ENCODE measurements at regions not wholly inside any gene's neighbourhood (a gene's known extent, or its start where the extent isn't known, plus 50 kb on each side); places are given as distances from the start of the nearest gene placed in this dataset.

- in situ Hi-C loops (cut with HindIII; ENCODE audit: low pct_unique_long_range_greater_than_20kb, low sequenced_read_pairs): no loop called here
- DNase-seq (ENCODE audit: low read depth in 1 of 2, low spot score in 1 of 2): peak in 1 of 2 experiments; percentile 53
- TF ChIP-seq JUND (IDR thresholded peaks at IDR 0.05; ENCODE audit: low read depth): no peak
These were observed 143.3 kb downstream of the GADD45G start for GRCh38 chr9:89748021-89748670.

GRCh38 chr9:89748831-89749499 lies 144.2 kb downstream of the GADD45G start:
- in situ Hi-C loops (cut with HindIII; ENCODE audit: low pct_unique_long_range_greater_than_20kb, low sequenced_read_pairs): no loop called here
- no peak for TF ChIP-seq JUND (IDR thresholded peaks at IDR 0.05; ENCODE audit: low read depth)
- DNase-seq (ENCODE audit: low read depth in 1 of 2, low spot score in 1 of 2): no peak

- in situ Hi-C loops (cut with HindIII; ENCODE audit: low pct_unique_long_range_greater_than_20kb, low sequenced_read_pairs): no loop called here
- TF ChIP-seq JUND (IDR thresholded peaks at IDR 0.05; ENCODE audit: low read depth): no peak
- peak in 1 of 2 experiments; percentile 75 for DNase-seq (ENCODE audit: low read depth in 1 of 2, low spot score in 1 of 2)
These were observed 144.8 kb downstream of the GADD45G start for GRCh38 chr9:89749500-89750116.

GRCh38 chr9:89750117-89750791 lies 145.4 kb downstream of the GADD45G start:
- DNase-seq (ENCODE audit: low read depth in 1 of 2, low spot score in 1 of 2): no peak
- TF ChIP-seq JUND (IDR thresholded peaks at IDR 0.05; ENCODE audit: low read depth): no peak
- in situ Hi-C loops (cut with HindIII; ENCODE audit: low pct_unique_long_range_greater_than_20kb, low sequenced_read_pairs): no loop called here

- in situ Hi-C loops (cut with HindIII; ENCODE audit: low pct_unique_long_range_greater_than_20kb, low sequenced_read_pairs): no loop called here
- no peak for DNase-seq (ENCODE audit: low read depth in 1 of 2, low spot score in 1 of 2)
- TF ChIP-seq JUND (IDR thresholded peaks at IDR 0.05; ENCODE audit: low read depth): no peak
These were observed 146.4 kb downstream of the GADD45G start for GRCh38 chr9:89751079-89751825.

- in situ Hi-C loops (cut with HindIII; ENCODE audit: low pct_unique_long_range_greater_than_20kb, low sequenced_read_pairs): no loop called here
These were observed 147.3 kb downstream of the GADD45G start for GRCh38 chr9:89752154-89752553.

GRCh38 chr9:89753472-89754055 lies 148.8 kb downstream of the GADD45G start:
- in situ Hi-C loops (cut with HindIII; ENCODE audit: low pct_unique_long_range_greater_than_20kb, low sequenced_read_pairs): no loop called here
- no peak for DNase-seq (ENCODE audit: low read depth in 1 of 2, low spot score in 1 of 2)
- no peak for TF ChIP-seq JUND (IDR thresholded peaks at IDR 0.05; ENCODE audit: low read depth)

More at GRCh38 chr9:89752154-89752553, 147.3 kb downstream of the GADD45G start:
- no peak for TF ChIP-seq JUND (IDR thresholded peaks at IDR 0.05; ENCODE audit: low read depth)
- DNase-seq (ENCODE audit: low read depth in 1 of 2, low spot score in 1 of 2): no peak

GRCh38 chr9:89754193-89754592 lies 149.4 kb downstream of the GADD45G start:
- no peak for TF ChIP-seq JUND (IDR thresholded peaks at IDR 0.05; ENCODE audit: low read depth)
- no peak for DNase-seq (ENCODE audit: low read depth in 1 of 2, low spot score in 1 of 2)
- in situ Hi-C loops (cut with HindIII; ENCODE audit: low pct_unique_long_range_greater_than_20kb, low sequenced_read_pairs): no loop called here

GRCh38 chr9:89755821-89756220 lies 151.0 kb downstream of the GADD45G start:
- TF ChIP-seq JUND (IDR thresholded peaks at IDR 0.05; ENCODE audit: low read depth): no peak
- peak in 1 of 2 experiments; percentile 36 for DNase-seq (ENCODE audit: low read depth in 1 of 2, low spot score in 1 of 2)
- in situ Hi-C loops (cut with HindIII; ENCODE audit: low pct_unique_long_range_greater_than_20kb, low sequenced_read_pairs): no loop called here

GRCh38 chr9:89756891-89757537 lies 152.2 kb downstream of the GADD45G start:
- in situ Hi-C loops (cut with HindIII; ENCODE audit: low pct_unique_long_range_greater_than_20kb, low sequenced_read_pairs): no loop called here
- DNase-seq (ENCODE audit: low read depth in 1 of 2, low spot score in 1 of 2): peak in 1 of 2 experiments; percentile 79
- no peak for TF ChIP-seq JUND (IDR thresholded peaks at IDR 0.05; ENCODE audit: low read depth)

GRCh38 chr9:89757776-89758528 lies 153.1 kb downstream of the GADD45G start:
- in situ Hi-C loops (cut with HindIII; ENCODE audit: low pct_unique_long_range_greater_than_20kb, low sequenced_read_pairs): no loop called here
- no peak for TF ChIP-seq JUND (IDR thresholded peaks at IDR 0.05; ENCODE audit: low read depth)
- DNase-seq (ENCODE audit: low read depth in 1 of 2, low spot score in 1 of 2): no peak
